IPS-11a (cell line): ENCODE measurements at regions not wholly inside any gene's neighbourhood (a gene's known extent, or its start where the extent isn't known, plus 50 kb on each side); places are given as distances from the start of the nearest gene placed in this dataset.

ENCODE experiments used
- H3K4me3 ChIP-seq: one replicate; pipeline ENCODE4 v1.5.1; 2013; ENCODE audit warnings: low read depth, low read length, control low read depth

DNA sequence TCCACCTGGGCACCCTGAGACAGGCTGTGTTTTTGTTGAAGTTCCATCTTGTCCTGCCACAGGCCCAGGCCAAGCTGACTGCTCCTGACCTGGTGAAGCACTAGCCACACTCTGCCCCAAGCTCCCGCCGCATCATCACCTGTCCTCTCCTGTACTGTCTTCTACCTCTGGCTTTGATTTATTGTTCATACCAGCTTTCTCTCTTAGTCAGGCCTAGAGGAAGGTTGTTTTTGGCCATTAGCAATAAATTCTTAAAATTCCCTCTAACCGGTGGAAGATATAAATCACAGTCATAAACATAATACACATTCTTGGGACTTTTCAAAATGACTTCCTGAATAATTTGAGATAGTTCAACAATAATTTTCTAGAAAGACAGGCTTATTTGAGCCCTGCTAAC is 169.4 kb downstream of the DAD1 start:
- H3K4me3 ChIP-seq, result no peak overlapping the region

DNA sequence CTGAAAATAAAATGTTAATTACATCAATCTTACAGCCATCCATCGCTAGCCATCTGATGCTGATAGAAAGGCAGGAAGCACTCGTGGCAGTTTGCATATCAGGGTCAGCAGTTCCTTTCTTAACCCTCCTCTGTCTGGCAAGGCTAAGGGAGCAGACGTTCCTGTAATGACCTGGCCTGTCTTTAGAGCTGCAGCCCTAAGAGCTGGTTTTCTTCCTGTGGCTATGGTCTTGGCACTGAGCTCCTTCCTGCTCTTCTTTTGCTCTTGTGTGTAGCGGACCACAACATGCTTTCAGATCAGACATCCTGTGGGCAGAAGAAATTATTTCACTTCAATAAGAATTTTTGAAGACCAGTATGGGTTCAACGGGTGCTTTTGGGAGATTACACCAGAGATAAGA is 170.4 kb downstream of the DAD1 start:
- H3K4me3 ChIP-seq, result no peak overlapping the region

DNA sequence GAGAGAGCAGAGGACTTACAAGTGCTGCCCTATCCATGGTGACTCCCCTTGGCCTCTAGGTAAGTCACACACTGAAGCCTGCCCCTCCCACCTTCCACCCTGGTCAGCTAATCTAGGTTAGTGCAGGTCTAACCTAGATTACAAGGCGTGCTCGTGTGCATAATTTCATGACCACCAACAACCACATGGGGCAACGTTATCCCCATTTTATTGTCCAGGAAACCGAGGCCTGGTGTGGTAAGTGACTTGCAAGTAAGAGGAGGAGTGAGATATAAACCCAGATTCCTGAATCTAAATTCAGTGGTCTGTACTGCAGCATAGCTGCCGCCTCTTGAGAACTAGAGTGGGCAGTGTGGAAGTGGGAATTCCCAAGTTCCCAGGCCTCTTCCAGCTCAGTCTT is 171.1 kb downstream of the DAD1 start:
- H3K4me3 ChIP-seq, result no peak overlapping the region

DNA sequence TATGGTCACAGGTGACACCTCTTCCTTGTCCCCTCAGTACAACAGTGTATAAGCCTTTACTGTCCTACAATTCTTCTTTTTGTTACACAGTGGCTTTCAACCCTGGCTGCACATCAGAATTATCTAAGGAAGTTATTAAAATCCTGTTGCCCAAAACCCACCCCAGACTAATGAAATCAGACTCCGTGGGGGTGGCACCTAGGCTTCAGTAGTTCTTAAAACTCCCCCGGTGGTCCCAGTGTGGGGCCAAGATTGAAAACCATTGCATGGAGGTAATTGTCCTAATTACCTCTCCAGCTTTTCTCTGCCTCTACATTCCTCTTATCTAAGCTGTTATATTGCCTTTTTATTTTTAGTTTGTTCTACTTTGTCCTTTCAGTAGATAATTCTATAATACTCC is 172.8 kb downstream of the DAD1 start:
- H3K4me3 ChIP-seq, result no peak overlapping the region

DNA sequence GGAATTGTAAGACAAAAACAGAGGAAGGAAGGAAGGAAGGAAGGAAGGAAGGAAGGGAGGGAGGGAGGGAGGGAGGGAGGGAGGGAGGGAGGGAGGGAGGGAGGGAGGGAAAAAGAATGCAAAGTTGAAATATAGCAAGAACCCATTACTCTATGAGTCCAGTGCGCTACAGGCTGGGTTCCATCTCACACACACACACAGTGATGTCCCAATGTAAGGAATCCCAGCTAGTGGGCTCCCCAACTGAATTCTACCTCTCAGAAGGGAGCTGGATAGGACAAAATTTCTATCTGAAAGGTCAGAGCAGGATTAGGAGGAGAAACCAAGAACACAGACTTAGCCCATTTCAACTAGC is 173.4 kb downstream of the DAD1 start:
- no peak overlapping the region for H3K4me3 ChIP-seq

DNA sequence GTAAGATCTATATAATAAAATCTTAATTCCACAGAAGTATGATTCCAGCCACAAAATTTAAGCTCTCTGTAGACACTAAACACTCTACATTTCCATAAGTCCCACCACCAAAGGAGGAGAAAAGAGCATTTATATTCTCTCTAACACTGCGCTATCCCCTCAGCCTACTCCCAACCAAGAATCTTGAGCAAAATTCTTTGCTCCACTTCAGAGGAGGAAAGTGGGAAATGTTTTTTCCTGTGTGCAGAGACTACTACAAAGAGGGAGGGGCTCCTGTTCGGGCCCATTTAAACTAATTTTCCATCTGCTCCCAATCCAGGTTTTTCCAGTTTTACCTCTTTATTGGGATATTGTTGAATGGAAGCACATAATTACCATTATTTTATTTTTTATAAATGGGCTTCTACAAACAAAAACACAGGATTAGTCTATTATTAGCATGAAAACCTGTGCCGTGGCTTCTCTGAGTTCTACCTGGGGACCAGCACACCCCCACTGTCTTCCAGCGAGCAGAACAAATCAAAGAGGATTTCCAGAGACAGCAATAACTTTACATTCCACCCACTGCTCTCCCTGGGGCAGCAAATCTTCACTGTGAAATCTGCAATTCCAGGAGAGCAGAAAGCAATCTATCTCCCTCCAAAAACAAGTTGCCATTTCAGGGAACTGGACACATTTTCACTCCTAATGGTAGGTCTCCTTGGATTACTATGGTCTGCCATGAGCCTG is 174.0 kb downstream of the DAD1 start:
- no peak overlapping the region for H3K4me3 ChIP-seq

DNA sequence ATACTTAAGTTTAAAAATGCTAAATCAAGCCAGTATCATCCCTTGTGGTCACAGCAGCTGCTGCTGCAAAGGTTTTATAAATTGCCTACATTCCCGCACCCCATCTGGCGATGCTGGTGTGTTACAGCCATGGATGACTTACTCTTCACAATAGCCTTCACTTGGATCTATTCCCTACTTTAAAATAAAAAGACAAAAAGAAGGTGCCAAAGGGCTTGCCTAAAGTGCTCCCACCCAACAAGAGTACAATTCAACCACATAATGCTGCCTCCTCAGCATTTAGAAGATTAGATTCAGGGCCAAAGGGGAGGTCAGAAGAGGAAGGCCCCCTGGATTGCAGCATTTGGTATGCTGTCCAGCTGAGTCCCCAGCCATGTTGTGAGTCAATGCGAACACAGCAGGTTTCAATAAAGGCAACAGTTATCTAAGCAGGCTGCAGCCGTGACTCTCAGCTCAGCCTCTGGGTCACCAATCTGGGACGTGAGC is 176.1 kb downstream of the DAD1 start:
- no peak overlapping the region for H3K4me3 ChIP-seq

DNA sequence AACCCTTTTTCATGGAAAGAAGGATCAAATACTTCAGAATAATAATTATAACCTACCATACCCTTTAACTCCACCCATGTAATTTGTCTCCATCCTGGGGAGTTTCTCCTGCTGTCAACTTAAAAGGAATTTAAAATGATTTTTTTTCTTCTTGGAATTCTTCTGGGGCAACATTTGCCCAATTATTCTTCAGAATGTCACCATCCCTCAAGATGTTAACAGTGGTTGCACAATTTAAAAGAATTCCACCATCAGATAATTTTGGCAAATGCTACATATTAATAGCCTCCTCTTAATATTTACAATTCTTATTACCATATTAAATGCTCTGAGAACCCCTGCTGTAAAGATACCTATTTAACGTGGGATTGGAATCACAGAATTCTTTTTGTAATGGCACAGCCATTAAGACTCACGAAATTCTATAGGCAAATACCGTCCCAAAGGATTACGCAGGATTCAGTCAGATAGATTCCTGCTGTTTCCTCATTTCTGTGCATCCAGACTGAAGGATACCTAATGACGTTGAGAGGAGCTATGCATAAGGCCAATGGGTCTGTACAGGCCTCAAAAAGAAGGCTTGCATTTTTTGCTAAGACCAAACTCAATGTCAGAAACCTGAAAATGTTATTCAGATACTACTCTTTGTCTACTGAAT is 177.5 kb downstream of the DAD1 start:
- no peak overlapping the region for H3K4me3 ChIP-seq

DNA sequence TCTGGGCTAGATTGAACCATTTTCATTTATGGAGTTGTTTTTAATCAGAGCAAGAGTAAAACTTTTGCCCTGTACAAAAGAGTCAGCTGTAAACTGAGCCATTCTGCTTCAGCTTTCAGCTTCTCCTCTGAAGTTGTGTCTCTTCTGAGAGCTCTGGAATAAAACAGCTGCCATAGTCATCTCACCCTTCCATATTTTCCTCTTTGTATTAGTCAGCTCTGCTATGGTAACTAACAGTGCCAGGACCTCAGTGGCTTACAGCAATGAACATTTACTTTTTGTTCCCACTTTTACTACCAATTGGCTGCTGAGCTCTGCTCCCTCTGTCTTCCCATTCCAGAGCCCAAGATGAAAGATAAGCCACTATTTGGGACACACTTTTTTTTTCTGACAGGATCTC is 178.5 kb downstream of the DAD1 start:
- no peak overlapping the region for H3K4me3 ChIP-seq

- H3K4me3 ChIP-seq, result no peak overlapping the region
These were observed 180.0 kb downstream of the DAD1 start for GRCh38 chr14:22409006-22409405.

DNA sequence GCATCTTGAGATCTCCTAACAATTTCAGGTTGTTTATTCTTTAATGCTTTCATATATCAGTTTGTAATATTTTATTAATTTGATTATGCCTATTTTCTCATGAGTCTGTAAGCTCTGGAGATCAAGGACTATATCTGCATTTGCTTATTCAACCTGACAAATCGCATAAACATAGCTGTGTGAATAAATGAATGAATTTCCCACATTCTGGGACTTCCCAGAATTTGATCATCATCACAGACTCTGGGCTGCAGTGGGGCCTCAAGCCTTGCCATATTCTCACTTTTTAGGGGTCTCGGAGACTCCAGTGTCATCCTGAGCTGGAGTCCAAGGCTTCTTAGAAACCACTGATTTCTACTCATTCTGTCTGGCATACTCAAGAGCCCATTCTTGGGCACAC is 180.5 kb downstream of the DAD1 start:
- no peak overlapping the region for H3K4me3 ChIP-seq

DNA sequence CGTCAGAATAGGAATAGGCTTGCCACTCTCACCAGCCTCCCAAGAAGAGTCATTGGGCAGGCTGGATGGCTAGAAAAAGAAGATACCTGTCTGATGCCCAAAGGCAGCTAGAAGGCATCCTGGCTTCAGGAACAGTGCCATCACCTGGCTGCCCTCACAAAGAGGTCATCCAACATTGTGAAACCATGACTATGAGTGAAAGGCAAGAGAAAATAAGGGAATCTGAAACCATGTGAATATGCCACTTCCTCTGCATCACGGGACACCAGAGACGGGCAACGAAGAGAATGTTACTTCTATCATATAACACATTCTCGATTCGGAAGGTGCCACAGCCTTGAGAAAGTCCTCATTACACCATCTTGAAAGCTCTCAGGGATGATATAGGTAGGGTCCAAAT is 182.0 kb downstream of the DAD1 start:
- H3K4me3 ChIP-seq, result no peak overlapping the region

GRCh38 chr14:22405201-22405600 is 183.8 kb downstream of the DAD1 start:
- H3K4me3 ChIP-seq, result no peak overlapping the region

GRCh38 chr14:22403296-22403695 is 185.7 kb downstream of the DAD1 start:
- H3K4me3 ChIP-seq, result no peak overlapping the region

- H3K4me3 ChIP-seq, result no peak overlapping the region
These were observed 188.3 kb downstream of the DAD1 start for GRCh38 chr14:22400655-22401259.

DNA sequence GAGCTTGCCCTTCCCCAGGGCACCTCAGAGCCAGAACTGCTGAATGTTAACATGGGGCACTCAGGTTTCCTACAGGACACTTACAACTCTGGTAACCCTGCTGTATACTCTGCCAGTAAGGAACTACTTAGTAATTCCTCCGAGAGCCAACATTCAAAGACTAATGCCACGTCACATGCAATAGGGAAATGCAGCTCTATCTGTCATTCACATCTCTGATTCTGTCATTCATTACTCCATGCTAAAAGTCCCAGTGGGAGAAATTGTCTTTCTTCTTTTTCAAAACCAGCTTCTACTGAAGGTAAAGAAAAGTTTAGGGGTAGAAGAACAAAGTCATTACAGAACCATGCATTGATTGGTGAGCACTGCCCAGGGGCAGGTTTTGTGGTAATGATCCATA is 189.2 kb downstream of the DAD1 start:
- no peak overlapping the region for H3K4me3 ChIP-seq

DNA sequence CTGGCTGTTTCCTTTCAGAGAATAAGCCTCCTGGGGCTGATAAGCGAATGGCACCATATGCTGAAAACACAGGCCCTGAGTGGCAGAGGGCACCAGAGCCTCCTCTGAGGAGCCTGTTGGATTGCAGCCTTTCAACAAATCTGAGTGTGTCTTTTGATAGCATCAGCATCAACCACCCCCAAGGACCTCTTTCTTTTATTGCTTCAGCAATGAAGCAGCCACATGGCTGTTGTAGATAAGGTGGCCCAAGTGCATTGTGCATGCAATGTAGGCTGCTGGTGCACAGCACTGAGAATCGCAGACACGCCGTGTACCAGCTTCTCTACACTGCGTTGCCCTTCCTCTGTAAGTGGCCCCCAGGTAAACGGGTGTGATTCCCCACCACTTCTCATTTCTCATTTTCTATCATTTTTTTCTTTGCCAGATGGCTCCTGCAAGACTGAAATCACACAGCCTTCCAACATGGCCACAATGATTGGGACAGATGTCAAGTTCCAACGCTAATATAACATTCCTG is 191.7 kb downstream of the DAD1 start:
- H3K4me3 ChIP-seq, result no peak overlapping the region

GRCh38 chr14:22395803-22396202 is 193.2 kb downstream of the DAD1 start:
- H3K4me3 ChIP-seq, result no peak overlapping the region

DNA sequence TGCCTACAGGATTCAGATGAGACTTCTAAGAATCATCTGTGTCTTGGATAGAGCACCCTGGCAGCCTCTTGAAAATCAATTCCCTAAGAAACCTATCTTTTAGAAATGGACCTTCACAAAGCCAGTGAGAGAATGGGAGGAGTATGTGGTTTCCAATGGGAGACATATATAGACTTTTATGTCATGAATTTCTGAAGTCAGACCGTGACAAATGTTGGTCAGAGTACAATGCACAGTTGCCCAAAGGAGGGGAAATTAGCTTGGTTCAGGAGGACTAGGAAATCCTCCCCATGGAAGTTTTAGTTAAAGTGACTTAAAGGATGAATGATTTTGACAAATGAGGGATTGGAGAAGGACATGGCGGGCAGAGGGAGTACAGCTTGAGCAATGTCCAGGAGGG is 194.4 kb downstream of the DAD1 start:
- H3K4me3 ChIP-seq, result no peak overlapping the region

- H3K4me3 ChIP-seq, result no peak overlapping the region
These were observed 195.2 kb downstream of the DAD1 start for GRCh38 chr14:22393796-22394195.

DNA sequence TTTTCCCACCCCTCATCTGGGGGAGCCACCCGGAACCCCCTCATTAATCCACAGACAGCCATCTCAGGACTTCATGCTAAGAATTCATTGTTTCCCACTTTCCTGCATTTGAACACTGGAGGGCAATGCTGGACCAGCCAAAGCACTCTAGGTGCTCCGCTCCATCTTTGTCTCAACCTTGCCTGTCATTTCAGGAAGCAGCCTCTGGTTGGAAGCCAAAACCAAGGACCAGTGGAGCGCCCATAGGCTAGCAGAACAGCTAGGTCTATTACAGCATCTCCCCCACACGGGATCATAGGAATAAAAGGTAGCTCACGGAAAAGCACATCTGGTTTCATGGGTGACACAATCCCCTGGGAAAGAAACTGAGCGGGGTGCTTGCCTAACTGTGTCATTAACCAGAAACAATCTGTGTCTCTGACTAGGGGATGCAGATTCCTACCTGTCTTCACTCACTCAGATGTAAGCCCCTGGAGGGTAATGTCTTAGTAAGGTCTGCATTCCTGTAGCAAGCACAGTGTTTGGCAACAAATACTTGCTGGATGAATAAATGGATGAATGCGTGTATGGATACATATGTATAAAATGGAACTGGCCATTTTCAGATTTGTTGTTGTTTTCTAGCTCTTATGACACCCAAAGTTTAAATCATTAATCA is 197.0 kb downstream of the DAD1 start:
- no peak overlapping the region for H3K4me3 ChIP-seq
